H1 (cell line): ENCODE measurements at regions not wholly inside any gene's neighbourhood (a gene's known extent, or its start where the extent isn't known, plus 50 kb on each side); places are given as distances from the start of the nearest gene placed in this dataset.

ENCODE experiments used
- CTCF ChIA-PET: fragments of 300-600 bp; sonication (Branson Sonifier 250); formaldehyde crosslinking; loops from one replicate; lab custom pipeline; 2021; ENCODE audit not compliant: partially characterized antibody; lab: Charles Lee
- POLR2A ChIA-PET: fragments of 300-600 bp; sonication (Branson Sonifier 250); formaldehyde crosslinking; loops from one replicate; lab custom pipeline; 2021; ENCODE audit warnings: inconsistent platforms; ENCODE audit not compliant: partially characterized antibody; lab: Charles Lee
- DNase-seq, 2 experiments: peaks; one replicate each; pipeline versions ENCODE4 v3.0.0 to v3.0.0-alpha.2; 2010 to 2022; ENCODE audit warnings: low spot score in 2 of 2, low read depth in 1 of 2, mixed read lengths in 1 of 2
- FAIRE-seq: peaks from 2 replicates; lab custom pipeline; 2011; peaks lifted over from hg19 to GRCh38; lab: Jason Lieb, UNC
- H2AFZ ChIP-seq: 2 replicates; pipeline ENCODE4 v1.8.1; 2012; ENCODE audit warnings: low read length, inconsistent platforms
- H2AK5ac ChIP-seq: 2 replicates; pipeline ENCODE4 v1.6.1; 2013; ENCODE audit warnings: low read depth, low read length
- H2BK120ac ChIP-seq: replicated peaks from 2 replicates; pipeline ENCODE3; 2013; ENCODE audit warnings: low read depth, low read length, inconsistent platforms
- H2BK12ac ChIP-seq: 2 replicates; pipeline ENCODE4 v1.6.1; 2013; ENCODE audit warnings: low read depth, low read length
- H2BK15ac ChIP-seq: 2 replicates; pipeline ENCODE4 v1.6.1; 2013; ENCODE audit warnings: low read length
- H2BK20ac ChIP-seq: 2 replicates; pipeline ENCODE4 v1.6.1; 2013; ENCODE audit warnings: low read length
- H2BK5ac ChIP-seq: 2 replicates; pipeline ENCODE4 v1.6.1; 2013; ENCODE audit warnings: low read depth, low read length
- H3K14ac ChIP-seq: 2 replicates; pipeline ENCODE4 v1.6.1; 2013; ENCODE audit warnings: inconsistent platforms; ENCODE audit not compliant: insufficient read length
- H3K18ac ChIP-seq: 2 replicates; pipeline ENCODE4 v1.6.1; 2013; ENCODE audit warnings: low read length; ENCODE audit errors: extremely low read depth
- H3K23ac ChIP-seq: 2 replicates; pipeline ENCODE4 v1.6.1; 2013; ENCODE audit warnings: inconsistent platforms; ENCODE audit not compliant: insufficient read length
- H3K23me2 ChIP-seq: 2 replicates; pipeline ENCODE4 v1.6.1; 2013; ENCODE audit warnings: low read depth, low read length
- H3K27ac ChIP-seq: 2 replicates; pipeline ENCODE4 v1.6.1; 2011; ENCODE audit warnings: low read depth, low read length, inconsistent platforms
- H3K27me3 ChIP-seq, 4 experiments: replicated peaks in 1 of 4; 1 replicate in 1 of 4; 2 replicates in 3 of 4; pipeline versions ENCODE4 v1.6.1 to v1.8.1; 2011 to 2013; ENCODE audit warnings: low read length in 3 of 4, mild to moderate bottlenecking in 3 of 4, inconsistent platforms in 2 of 4, mixed read lengths in 2 of 4, moderate library complexity in 1 of 4; ENCODE audit not compliant: control insufficient read depth in 3 of 4, insufficient read depth in 3 of 4; ENCODE audit errors: extremely low read depth in 1 of 4
- H3K36me3 ChIP-seq, 4 experiments: 2 replicates each; pipeline versions ENCODE4 v1.6.1 to v1.8.1; 2011 to 2013; ENCODE audit warnings: mild to moderate bottlenecking in 4 of 4, low read length in 3 of 4, moderate library complexity in 2 of 4, control low read depth in 1 of 4, inconsistent platforms in 1 of 4; ENCODE audit not compliant: insufficient read depth in 4 of 4, control insufficient read depth in 2 of 4
- H3K4ac ChIP-seq: replicated peaks from 2 replicates; pipeline ENCODE3; 2013; ENCODE audit warnings: low read length, low read depth, mixed read lengths, inconsistent platforms; ENCODE audit not compliant: insufficient read length
- H3K4me1 ChIP-seq, 4 experiments: replicated peaks in 1 of 4; 1 replicate in 1 of 4; 2 replicates in 3 of 4; pipeline versions ENCODE4 v1.6.1 to v1.8.1; 2011 to 2013; ENCODE audit warnings: low read length in 3 of 4, inconsistent platforms in 2 of 4, mixed read lengths in 1 of 4; ENCODE audit not compliant: insufficient read depth in 4 of 4, control insufficient read depth in 3 of 4
- H3K4me2 ChIP-seq, 2 experiments: 2 replicates each; pipeline versions ENCODE4 v1.6.1 to v1.8.1; 2011 to 2013; ENCODE audit warnings: low read depth in 2 of 2, low read length in 2 of 2, control low read depth in 1 of 2, inconsistent platforms in 1 of 2, mild to moderate bottlenecking in 1 of 2; ENCODE audit not compliant: insufficient read depth in 1 of 2
- H3K4me3 ChIP-seq, 4 experiments: fragments of 200-600, 300-600 bp in 1 of 4; sonication (generic), shearing (Covaris generic), sonication (Bioruptor Twin) in 1 of 4; 2 replicates each; pipeline versions ENCODE4 v1.5.1 to v1.8.1; 2011 to 2016; ENCODE audit warnings: low read length in 4 of 4, low read depth in 3 of 4, control low read depth in 2 of 4, inconsistent platforms in 2 of 4, mild to moderate bottlenecking in 2 of 4, mixed read lengths in 1 of 4, moderate library complexity in 1 of 4; ENCODE audit not compliant: insufficient read depth in 2 of 4; ENCODE audit errors: extremely low read depth in 1 of 4
- H3K56ac ChIP-seq: replicated peaks from 2 replicates; pipeline ENCODE3; 2013; ENCODE audit warnings: low read depth, mild to moderate bottlenecking, mixed read lengths, low read length, inconsistent platforms; ENCODE audit not compliant: insufficient read length
- H3K79me1 ChIP-seq: 2 replicates; pipeline ENCODE4 v1.6.1; 2013; ENCODE audit warnings: low read depth, low read length, control low read depth
- H3K79me2 ChIP-seq, 2 experiments: 2 replicates each; pipeline versions ENCODE4 v1.6.1 to v1.8.1; 2012 to 2013; ENCODE audit warnings: low read length in 2 of 2, mild to moderate bottlenecking in 2 of 2, inconsistent platforms in 1 of 2; ENCODE audit not compliant: insufficient read depth in 2 of 2, control insufficient read depth in 1 of 2
- H3K9ac ChIP-seq, 4 experiments: replicated peaks in 1 of 4; 1 replicate in 1 of 4; 2 replicates in 3 of 4; pipeline versions ENCODE4 v1.6.1 to v1.8.1; 2011 to 2013; ENCODE audit warnings: low read depth in 3 of 4, low read length in 3 of 4, control low read depth in 2 of 4, mild to moderate bottlenecking in 2 of 4, moderate library complexity in 2 of 4, inconsistent platforms in 1 of 4; ENCODE audit errors: extremely low read depth in 1 of 4
- H3K9me3 ChIP-seq, 2 experiments: 2 replicates each; pipeline versions ENCODE4 v1.6.1 to v1.8.1; 2012 to 2013; ENCODE audit warnings: mild to moderate bottlenecking in 2 of 2, moderate library complexity in 2 of 2, control low read depth in 1 of 2, inconsistent platforms in 1 of 2, low read depth in 1 of 2, low read length in 1 of 2, mixed read lengths in 1 of 2; ENCODE audit not compliant: insufficient read depth in 2 of 2
- H4K20me1 ChIP-seq, 2 experiments: replicated peaks in 1 of 2; 2 replicates each; pipeline versions ENCODE3 to v1.8.1; 2011 to 2013; ENCODE audit warnings: inconsistent platforms in 2 of 2, low read length in 2 of 2, mild to moderate bottlenecking in 1 of 2; ENCODE audit not compliant: insufficient read depth in 2 of 2, control insufficient read depth in 1 of 2
- H4K5ac ChIP-seq: 2 replicates; pipeline ENCODE4 v1.6.1; 2013; ENCODE audit warnings: low read length, low read depth, mixed read lengths, inconsistent platforms; ENCODE audit not compliant: insufficient read length
- H4K8ac ChIP-seq: 2 replicates; pipeline ENCODE4 v1.8.0; 2013; ENCODE audit warnings: mild to moderate bottlenecking, moderate library complexity, low read length, inconsistent platforms; ENCODE audit not compliant: insufficient read depth; ENCODE audit errors: extremely low read depth
- H4K91ac ChIP-seq: replicated peaks from 2 replicates; pipeline ENCODE3; 2013; ENCODE audit warnings: low read length, mixed read lengths, inconsistent platforms; ENCODE audit not compliant: insufficient read length
- CBX5 ChIP-seq: fragments of 300-800, 300-1000 bp; sonication (generic); IDR thresholded peaks from 2 replicates; pipeline ENCODE4 v1.7.1; 2016; ENCODE audit warnings: antibody characterized with exemption, low read length, low read depth
- PHF8 ChIP-seq: fragments of 200-600 bp; sonication (generic); conservative IDR thresholded peaks from 2 replicates; pipeline ENCODE4 v1.7.1; 2012; ENCODE audit warnings: low read depth, mild to moderate bottlenecking, inconsistent platforms, low read length, moderate library complexity
- POLR2AphosphoS5 ChIP-seq: IDR thresholded peaks from 2 replicates; pipeline ENCODE4 v1.6.1; 2011; ENCODE audit warnings: low read depth, low read length
- RBBP5 ChIP-seq: IDR thresholded peaks from 2 replicates; pipeline ENCODE4 v1.7.1; 2012; ENCODE audit warnings: low read depth, mild to moderate bottlenecking, inconsistent platforms, low read length, moderate library complexity, borderline replicate concordance
- SP2 ChIP-seq: IDR thresholded peaks from 2 replicates; pipeline ENCODE4 v1.6.1; 2012; ENCODE audit warnings: mild to moderate bottlenecking, low read length, inconsistent platforms
- TBP ChIP-seq: IDR thresholded peaks from 2 replicates; pipeline ENCODE4 v1.6.1; 2011; ENCODE audit warnings: low read depth, low read length, improper control_type of control experiment
- WGBS, 2 experiments: shearing (Covaris generic) in 1 of 2; methylation state at CpG; one replicate each; pipeline versions ENCODE4 v1.1.6 to v1.1.7; 2013 to 2015; ENCODE audit warnings: low lambda C conversion rate in 2 of 2, mixed read lengths in 2 of 2, inconsistent platforms in 1 of 2, low coverage in 1 of 2, missing lambda C conversion rate in 1 of 2; ENCODE audit not compliant: insufficient replicate concordance in 2 of 2, insufficient coverage in 1 of 2, insufficient read length in 1 of 2; ENCODE audit errors: extremely low coverage in 1 of 2, missing lambda C conversion rate in 1 of 2; 5-methylcytosine and 5-hydroxymethylcytosine counted together
- TF ChIP-seq, protein P1 (sequence below): IDR thresholded peaks from 2 replicates; pipeline ENCODE4 v1.6.1; 2012; ENCODE audit warnings: low read length, inconsistent platforms

DNA sequence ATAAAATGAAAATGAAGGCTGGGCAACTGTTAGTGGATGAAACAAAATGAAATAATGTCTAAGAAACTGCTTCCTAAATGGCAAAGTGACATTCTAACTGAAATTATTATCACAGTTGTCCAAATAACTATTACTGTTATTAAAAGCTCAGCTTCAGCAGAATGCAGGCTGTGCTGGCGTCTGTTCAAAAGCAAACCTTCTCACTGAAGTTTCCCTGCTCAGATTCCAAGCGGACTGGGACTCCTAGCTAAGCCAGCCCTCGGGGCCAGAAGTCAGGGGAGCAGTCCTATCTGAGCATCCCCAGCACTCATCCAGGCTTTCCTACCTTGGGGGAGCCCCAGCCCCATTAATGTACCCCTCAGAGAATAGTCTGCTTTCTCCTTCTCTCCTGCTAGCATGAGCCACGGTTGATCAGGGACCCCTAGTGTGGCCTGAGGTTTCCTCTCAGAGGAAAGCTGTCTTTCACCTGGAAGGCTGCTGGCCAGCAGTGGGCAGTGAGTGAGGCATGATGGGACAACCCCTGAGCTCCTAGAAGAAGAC is 1167.3 kb downstream of the TBC1D22A start:
- Histone ChIP-seq H3K36me3 (no peaks in the 10 kb centered on the region; a peak in 1 of 8 replicates), H2BK12ac (no peak overlapping the region), H3K4me1 (no peaks in the 10 kb centered on the region), H2BK5ac (no peak overlapping the region), H3K4me2 (no peak overlapping the region), H2BK120ac (no peak overlapping the region), H3K4me3 (no peak overlapping the region), H4K20me1 (no peaks in the 10 kb centered on the region), H4K8ac (no peak overlapping the region), H3K56ac (no peak overlapping the region), H3K9ac (no peak overlapping the region), H4K5ac (no peak overlapping the region), H3K79me1 (no peaks in the 10 kb centered on the region), H3K27ac (no peak overlapping the region), H3K23ac (no peak overlapping the region), H3K23me2 (no peaks in the 10 kb centered on the region), H2BK15ac (no peak overlapping the region), H3K14ac (no peak overlapping the region), H3K18ac (no peak overlapping the region), H2AK5ac (no peak overlapping the region), H2BK20ac (no peak overlapping the region), H3K27me3 (no peaks in the 10 kb centered on the region; a peak in 1 of 7 replicates)
- ChIA-PET POLR2A (no interaction called here), CTCF (interaction anchor here (1.1 kb wide), 1 partner anchor 25 kb away, joined by 3 read pairs; no protein-coding TSS in a partner anchor)
- no peak for FAIRE-seq
- DNase-seq, result no peak
- 91% methylated on average over 4 of the region's 4 CpGs; no CpG with 5 or more reads in 1 of the 2 experiments for WGBS, 2 experiments
- TF ChIP-seq, protein P1, sequence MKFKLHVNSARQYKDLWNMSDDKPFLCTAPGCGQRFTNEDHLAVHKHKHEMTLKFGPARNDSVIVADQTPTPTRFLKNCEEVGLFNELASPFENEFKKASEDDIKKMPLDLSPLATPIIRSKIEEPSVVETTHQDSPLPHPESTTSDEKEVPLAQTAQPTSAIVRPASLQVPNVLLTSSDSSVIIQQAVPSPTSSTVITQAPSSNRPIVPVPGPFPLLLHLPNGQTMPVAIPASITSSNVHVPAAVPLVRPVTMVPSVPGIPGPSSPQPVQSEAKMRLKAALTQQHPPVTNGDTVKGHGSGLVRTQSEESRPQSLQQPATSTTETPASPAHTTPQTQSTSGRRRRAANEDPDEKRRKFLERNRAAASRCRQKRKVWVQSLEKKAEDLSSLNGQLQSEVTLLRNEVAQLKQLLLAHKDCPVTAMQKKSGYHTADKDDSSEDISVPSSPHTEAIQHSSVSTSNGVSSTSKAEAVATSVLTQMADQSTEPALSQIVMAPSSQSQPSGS, result no peak
- TF ChIP-seq SP2 (no peak), RBBP5 (no peak), PHF8 (no peak), POLR2AphosphoS5 (no peak), TBP (no peak), CBX5 (no peak)
- TF ChIP-seq, all 59 proteins: peak for 0
- Histone ChIP-seq H4K91ac (no peak overlapping the region), H3K4ac (no peak overlapping the region), H3K9me3 (peaks cover 50 to 73% of the 10 kb centered on the region in 2 experiments), H3K79me2 (no peaks in the 10 kb centered on the region), H2AFZ (no peak overlapping the region)
